Fibroblast of peridontal ligament (primary cell): ENCODE measurements at regions not wholly inside any gene's neighbourhood (a gene's known extent, or its start where the extent isn't known, plus 50 kb on each side); places are given as distances from the start of the nearest gene placed in this dataset.
A peak's percentile ranks its signal among the peaks of the same experiment; 100 is the strongest.
"Not testable (repeated sequence)": the region's sequence is repeated elsewhere in the genome, so short reads cannot be mapped to it uniquely, and the experiment has no call there.

Experiments
- DNase-seq: peaks from one replicate; pipeline ENCODE4 v3.0.0-alpha.2; 2010; ENCODE audit errors: extremely low read depth

DNA sequence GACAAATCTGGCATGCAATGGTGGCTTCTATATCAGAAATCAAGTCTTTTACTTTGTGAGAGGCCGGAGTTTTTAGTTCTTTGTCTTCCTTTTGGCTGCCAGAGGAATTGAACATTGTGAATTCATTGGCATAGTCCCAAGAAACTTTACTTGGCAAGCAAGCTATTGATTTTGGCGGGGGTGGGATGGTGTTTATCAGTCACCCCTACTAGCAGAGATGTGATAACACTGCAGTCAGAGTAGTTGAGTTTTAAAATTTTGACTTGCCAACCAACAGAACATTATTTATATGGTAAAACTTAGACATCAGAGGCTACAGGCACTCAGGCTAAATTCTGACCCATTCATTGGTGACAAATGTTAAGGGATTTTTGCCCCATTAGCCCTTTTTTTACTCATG lies 129.7 kb downstream of the FAM72C start:
- DNase-seq = not testable (repeated sequence)

DNA sequence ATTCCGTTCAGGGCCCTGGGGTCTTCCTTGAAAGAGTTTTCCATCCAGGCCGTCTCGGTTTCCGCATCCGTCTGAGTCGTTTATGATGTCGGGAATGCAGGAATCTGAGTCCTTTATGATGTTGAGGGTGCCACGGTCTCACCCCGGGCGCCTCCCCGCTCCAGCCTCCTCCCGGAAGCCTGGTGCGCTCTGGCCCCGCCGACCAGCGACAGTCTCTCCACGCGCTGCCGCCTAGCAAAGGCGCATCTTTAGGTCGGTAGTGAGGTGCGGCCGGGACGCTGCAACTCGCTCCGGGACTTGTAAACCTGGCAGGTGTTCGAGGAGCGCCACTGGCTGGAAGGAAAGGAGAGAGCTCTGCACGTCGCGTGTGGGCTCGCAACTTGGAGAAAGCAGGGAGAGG lies 132.6 kb downstream of the FAM72C start:
- DNase-seq = not testable (repeated sequence)

DNA sequence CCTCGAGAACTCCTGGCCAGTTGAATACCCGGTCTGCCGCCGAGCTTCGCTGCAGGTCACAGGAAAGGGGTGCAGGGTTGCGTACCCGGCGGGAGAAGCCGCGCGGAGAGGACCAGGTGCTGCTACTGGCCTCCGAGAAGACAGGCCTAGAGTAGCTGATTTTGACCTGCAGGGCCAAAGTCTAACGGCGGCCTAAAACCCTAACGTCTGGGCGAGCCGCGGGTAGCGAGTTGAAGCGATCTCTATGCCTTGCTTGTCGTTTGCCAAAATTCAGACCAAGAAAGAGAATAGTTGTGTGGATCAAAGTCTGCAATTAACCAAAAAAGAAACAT lies 133.2 kb downstream of the FAM72C start:
- not testable (repeated sequence) for DNase-seq

DNA sequence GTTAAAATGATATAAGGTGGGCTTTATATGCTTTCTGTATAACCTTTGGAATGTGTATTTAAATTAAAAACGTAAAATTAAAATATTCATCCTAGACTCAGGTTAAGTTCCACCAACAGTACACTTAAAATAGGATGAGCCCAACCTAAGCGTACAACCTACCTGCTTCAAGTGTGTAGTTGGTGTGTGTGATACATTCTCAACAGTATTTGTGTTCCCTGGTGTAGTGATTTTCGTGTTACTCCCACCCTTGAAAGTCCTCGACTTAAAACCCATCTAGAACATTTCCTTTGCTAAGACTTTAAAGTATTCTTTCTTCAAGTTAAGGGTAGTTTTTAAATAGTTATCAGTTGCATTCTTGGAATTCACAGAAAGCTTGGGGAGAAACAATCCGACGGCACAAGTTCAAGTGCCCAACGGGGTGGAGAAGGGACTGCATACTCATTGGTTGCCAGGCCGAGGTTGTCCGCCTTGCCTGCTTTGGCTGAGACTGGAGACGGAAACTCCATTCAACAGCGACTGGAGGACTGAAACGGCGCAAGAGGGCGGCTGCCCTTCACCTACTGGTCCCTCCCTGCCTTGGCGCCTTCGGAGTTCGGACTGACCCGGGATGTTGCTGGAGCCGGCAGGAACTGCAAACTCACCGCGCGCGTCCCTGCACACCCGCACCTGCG lies 133.7 kb downstream of the FAM72C start:
- not testable (repeated sequence) for DNase-seq

DNA sequence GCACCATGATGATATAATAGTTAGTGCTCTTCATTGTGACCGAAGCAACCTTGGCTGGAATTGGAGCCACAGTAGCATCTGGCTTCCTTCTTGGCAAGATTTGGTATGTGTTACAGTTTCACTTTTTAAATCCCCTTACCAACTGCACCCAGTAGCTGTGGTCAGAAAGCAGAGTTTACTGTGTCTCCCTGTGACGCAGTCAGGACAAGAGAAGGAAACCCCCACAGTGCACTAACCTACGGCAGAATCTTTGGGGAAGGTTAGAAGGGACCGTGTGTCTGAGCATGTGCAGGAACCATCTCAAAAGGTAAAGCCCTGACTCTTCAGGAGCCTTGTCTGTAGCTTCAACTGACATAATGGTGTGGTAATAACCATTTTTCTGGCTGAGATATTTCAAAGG lies 138.4 kb downstream of the FAM72C start:
- DNase-seq = not testable (repeated sequence)

DNA sequence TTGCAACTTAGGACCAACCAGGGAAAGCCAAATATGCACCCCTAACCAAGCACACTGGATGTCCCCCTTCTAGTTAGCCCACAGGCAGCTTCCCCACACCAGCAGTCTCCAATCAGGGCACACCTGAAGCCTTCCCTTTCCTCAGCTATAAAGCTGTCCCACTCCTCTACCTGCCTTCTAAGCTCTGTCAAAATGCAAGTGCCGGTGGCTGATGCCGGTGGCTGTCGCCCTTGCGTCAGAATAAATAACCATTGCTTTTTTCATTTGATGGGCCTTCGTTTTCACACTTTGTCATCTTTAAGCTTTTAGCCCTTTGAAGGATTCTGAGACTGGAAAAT lies 139.4 kb downstream of the FAM72C start:
- not testable (repeated sequence) for DNase-seq

DNA sequence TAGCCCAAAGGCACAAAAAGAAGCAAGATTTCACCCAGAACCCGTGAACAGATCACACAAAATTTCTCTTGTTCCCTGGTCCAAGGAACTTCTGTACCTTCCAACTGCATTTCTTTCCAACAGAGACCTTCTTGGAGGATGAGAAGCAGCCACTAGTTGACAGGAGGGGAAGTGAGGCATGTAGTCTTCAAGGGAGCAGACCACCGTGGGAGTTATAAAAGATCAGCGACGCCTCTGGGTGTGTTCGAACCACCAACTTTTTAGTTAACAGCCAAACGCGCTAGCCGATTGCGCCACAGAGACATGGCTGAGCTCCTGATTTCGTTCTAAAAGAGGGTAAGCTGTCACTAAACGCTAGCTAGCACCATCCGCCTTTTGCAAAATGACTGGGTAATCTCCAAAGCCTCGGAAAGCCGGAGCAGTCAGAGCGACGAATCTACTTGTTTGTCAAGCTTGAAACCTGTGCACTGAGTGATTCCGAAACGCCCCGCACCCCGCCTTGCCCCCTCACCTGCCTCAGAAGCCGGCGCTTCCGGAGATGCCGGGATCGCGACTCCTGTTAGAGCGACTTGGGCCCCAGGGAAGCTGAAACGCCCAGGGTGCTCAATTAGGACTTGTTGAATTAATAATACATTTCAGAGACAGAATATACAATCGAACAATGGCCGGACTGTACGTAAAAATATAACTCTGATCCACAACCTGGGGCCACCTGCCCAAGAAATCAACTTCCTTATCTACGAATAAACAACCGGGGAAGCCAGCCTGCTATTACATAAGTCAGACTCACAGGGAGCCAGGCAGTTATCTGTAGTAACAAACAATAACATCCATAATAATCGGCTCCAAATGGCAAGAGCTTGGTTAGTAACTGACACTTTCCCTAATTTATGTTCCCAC lies 140.1 kb downstream of the FAM72C start:
- DNase-seq = not testable (repeated sequence)

DNA sequence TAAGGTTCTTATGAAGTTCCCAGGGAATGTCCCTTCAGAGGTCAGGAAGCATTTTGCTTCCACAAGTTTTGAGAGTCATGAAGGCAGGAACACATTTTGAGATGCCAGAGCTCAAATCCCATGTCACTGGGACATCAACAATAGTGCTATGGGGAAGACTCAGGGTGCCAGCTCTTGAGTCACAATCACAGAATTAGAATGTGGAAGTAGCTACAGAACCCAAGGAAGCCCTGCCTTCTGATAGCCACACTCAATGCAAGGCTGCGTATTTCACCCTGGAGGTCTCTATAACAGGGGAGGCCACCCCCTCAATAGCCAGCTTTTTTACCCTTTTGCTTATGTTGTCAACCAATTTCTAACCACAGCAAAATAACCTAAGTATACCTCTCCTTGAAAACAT lies 145.6 kb downstream of the FAM72C start:
- DNase-seq = not testable (repeated sequence)

DNA sequence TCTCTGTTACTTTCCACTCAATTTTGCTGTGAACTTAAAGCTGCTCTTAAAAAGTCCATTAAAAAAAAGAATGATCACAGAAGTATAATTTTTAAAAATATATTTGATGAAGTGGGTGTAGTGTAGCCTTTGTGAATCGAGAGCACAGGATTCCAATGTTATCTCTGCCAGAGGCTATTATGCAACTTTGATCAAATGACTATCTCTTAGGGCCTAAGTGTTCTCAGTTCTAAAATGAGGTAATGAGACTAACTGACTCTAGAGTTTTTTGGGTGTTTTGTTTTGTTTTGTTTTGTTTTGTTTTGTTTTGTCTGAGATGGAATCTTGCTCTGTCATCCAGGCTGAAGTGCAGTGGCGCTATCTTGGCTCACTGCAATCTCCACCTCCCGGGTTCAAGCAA lies 147.5 kb downstream of the FAM72C start:
- not testable (repeated sequence) for DNase-seq

DNA sequence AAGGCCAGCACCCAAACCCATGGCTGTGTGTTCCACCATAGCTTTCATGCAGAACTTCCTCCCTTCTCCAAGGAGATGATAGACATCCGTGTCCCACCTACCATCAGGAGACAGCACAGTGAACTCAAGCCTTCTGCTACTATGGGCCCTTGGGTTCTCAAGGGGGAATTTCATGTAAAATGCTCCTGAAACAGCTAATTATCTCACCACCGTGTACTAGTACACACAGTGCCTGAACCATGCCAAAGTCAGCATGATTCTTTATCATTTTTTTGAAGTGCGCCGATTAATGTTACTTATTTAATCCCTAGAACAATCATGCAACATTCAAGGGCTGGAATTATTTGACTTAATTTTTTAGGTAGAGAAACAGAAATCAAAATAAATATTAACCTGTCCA lies 151.7 kb downstream of the FAM72C start:
- not testable (repeated sequence) for DNase-seq

DNA sequence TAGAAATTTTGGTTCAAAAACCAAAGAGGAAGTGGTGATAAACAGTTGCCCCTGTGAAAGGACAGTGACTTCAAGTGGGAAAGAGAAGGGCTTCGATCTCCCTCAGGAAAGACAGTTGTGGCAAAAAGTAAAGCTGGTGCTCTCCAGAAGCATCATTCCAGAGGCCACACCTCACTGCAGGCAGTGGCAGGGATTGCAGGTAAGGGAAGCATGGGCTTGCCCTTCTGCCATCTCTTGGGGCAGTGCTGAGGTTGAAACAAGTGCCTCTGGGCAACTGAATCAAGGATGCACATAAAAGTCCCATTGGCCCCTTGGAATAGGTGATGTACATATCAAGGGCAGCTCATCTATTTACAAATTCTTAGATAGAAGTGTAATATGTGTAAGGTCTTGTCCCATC lies 155.4 kb downstream of the FAM72C start:
- DNase-seq = not testable (repeated sequence)

DNA sequence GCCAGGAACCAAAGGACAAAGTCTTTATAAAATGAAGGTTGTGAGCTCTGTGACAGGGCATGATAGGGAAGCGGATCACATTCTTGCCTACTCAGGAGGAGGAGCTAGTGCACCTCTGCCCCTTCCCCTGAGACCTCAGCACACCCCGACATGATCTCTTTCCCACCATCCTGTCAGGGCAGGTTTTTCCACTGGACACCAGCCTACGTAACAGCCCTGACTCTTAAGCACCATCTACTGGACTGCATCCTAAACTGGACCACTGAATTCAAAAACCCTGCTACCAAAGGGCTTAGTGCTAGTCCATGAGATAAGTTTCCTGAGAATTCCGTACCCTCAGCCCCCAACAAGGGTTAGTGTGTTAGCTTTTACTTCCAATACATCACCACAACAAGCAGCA lies 166.4 kb downstream of the FAM72C start:
- not testable (repeated sequence) for DNase-seq

DNA sequence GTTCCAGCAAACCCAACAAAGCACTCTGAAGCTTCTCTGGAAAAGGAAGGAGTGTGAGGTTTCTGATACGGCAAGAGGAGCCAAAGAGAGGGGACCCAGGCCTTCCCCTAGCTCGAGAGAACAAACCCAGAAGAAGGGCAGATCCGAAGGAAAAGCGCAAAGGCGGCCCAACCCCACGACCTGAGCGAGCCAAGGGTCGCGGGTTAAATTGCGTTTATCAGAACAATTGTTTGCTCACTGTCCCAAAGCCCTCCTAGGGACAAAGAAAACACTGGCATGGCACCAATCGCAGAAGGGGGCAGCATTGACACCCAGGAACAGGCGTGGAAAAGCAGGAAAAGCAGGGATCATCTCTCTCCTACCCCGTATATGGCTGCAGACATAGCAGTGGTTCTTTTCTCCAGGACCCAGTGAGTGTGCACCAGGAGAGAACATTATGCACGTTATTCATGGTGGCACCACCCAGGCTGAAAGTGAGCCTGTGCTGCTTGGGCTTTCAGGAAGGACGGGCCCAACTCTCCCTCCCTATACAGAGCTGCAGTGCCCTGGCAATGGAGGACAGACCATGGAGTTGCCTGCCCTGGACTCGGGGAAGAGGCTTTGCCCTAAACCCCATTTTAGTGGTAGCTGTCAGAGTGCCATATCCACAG lies 167.0 kb downstream of the FAM72C start:
- DNase-seq = not testable (repeated sequence)

DNA sequence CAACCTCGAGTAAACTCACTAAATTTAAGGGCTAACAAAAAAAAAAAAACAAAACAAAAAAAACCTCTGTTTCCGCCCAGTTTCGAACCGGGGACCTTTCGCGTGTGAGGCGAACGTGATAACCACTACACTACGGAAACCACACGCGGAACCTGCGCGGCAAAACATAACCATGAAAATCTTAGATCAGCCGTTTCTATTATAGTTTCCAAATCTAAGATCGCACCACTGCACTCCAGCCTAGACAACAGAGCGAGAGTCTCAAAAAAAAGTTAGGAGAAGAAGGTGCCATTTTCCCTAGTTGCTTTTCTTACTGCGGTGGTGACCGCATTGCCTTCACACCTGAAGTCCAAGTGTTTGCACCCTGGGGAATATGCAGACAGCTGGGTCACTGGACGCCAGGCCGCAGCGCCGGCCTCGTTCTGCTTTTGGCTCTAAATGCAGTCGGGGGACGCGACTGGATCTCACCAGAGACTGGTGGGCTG lies 167.8 kb downstream of the FAM72C start:
- DNase-seq = peak; percentile 0

DNA sequence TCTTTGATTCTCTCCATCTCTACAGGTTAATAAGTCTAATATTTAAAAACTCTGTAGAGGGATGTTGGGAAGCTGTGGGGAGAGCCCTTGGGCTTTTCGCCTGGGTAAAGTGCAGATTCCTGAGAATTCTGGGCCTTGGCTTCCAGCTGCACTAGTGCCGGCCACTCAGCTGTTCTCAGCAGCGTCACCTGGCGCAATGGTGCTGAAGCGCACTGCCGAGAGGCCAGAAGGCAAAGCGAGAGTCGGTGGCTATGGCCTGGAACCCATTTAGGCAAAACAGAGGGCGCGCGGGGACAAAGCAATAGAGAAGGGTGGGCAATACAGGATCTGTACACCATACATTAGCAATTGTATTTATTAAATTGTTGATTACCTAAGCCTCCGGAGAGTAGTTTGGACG lies 168.7 kb downstream of the FAM72C start:
- not testable (repeated sequence) for DNase-seq

DNA sequence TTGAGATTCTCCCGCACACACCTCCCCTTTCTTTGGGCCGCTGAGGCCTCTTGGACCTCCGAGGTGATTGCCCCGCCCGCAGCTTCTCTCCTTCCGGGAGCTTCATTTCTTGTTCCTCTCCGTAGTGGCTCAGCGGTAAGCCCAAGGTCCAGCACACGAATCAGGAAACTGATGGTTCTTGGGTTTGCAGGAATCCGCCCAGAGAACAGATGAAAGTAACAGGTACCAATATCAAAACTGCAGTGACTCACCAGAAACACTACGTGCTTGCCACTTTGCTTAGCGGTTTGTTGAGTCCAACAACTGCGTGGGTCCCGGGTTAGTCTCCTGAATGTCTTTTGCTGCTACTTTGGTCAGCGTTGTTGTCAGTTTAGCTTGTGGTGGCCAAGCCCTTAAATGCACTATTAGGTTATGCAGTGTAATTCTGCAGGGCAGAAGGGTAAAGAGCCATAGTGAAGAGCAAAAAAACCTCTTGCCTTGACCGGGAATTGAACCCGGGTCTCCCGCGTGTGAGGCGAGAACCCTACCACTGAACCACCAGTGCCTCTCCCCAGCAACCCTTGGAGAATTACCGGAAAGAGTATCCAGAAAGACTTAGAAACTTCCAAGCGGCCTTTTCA lies 172.1 kb downstream of the FAM72C start:
- DNase-seq = not testable (repeated sequence)

DNA sequence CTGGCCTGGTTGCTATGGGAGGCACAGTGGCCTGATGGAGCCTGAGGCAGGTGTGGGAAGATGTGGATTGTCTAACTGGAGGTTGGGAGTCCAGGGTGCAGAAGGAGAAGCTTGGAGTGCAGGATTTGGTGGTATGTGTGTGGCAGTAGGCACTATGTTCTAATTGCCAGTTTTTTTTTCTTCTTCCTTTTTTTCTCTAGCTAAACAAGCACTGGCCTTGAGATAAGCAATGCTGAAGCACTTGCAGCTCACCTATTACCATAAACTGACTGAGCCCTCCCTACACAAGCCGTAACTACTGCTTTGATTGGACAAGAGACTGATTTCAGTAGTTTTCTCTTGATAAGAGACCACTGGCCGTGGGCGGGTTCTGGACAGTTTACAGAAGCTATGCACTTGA lies 175.4 kb downstream of the FAM72C start:
- DNase-seq = not testable (repeated sequence)

DNA sequence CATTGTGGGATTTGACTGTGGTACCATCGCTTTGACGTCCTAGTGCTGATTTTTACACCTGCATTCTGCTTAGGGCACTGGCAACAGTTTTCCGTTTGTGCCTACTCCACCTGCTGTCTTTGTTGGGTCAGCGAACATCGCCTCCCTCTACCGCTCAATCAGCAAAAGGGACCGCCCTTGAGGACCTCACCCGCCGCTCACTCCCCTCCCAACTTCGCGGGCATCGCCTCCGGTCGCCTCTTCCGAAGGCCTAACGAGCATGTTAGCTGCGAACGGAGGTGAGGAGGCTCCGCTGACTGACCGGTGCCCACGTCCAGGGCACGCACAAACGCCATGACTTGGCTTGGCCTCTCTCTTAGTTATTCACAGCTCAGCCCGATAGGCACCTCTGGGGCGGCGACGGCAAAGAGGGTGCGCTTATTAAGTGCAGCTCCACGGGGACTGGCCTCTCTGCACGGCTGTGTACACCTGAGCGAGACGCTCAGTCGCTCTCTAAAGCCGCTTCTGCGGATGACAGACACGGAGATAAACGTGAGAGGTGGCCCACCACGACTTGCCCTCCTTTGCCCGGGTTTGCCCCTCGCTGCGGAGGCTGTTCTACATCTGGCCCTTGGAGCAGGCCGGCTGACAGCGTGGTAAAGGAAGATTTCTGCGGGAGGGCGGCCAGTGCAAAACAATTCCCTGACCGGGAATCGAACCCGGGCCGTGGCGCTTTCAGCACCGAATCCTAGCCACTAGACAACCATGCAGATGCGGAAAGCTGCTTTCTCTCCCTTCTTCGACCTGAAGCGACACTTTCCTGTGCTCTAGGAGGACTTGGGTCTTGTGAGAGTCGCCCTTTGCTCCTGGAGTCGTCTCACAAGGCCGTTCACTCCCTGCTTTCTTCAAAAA lies 179.5 kb downstream of the FAM72C start:
- DNase-seq = not testable (repeated sequence)

DNA sequence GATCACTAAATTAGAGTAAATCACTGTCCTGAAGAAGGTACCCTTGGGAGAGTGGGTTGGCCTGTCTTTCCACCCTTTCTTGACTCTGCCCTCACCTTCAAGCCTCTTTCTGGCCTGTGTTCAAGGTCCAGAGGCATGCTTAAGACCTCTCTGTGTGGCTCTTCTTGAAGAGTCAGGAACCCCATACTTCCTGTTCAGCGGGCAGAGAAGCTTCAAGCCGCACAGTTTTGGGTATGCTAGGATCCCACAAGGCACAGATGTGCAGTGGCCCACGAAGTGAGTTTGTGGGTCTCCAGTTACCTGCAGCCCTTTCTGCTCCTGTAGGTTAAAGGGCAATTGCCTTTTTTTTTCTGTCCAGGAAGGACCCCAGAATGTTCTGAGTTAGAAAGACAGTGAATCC lies 185.4 kb downstream of the FAM72C start:
- not testable (repeated sequence) for DNase-seq

DNA sequence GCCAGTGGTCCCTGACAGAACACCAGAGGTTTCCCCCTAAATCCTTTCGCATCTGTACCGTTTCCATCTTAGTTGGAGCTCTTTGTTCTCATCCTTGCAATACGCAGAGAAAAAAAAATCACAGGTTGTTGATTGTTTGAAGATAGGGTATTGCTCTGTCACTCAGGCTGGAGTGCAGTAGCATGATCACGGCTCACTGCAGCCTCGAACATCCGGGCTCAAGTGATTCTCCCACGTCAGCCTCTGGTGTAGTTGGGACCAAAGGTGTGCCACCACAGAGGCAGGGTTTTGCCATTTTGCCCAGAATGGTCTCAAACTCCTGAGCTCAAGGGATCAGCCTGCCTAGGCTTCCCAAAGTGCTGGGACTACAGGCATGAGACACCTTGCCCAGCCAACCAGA lies 185.9 kb downstream of the FAM72C start:
- not testable (repeated sequence) for DNase-seq
